Thymus (tissue), 11 donors: ENCODE measurements at regions not wholly inside any gene's neighbourhood (a gene's known extent, or its start where the extent isn't known, plus 50 kb on each side); places are given as distances from the start of the nearest gene placed in this dataset.

Experiments
- DNase-seq, 9 donors: peaks; one replicate each; pipeline ENCODE4 v3.0.0-alpha.2; 2013; ENCODE audit warnings: low spot score in 9 of 9, low read depth in 6 of 9, missing footprints in 1 of 9
- H3K27ac ChIP-seq, 2 donors: one replicate each; pipeline ENCODE4 v1.5.1; 2013; ENCODE audit warnings: control low read depth in 1 of 2, low read depth in 1 of 2, low read length in 1 of 2, mild to moderate bottlenecking in 1 of 2, moderate library complexity in 1 of 2
- H3K27me3 ChIP-seq, 2 donors: one replicate each; pipeline ENCODE4 v1.5.1; 2013; ENCODE audit warnings: low read length in 1 of 2; ENCODE audit not compliant: control insufficient read depth in 2 of 2, insufficient read depth in 1 of 2
- H3K36me3 ChIP-seq, 2 donors: one replicate each; pipeline ENCODE4 v1.5.1; 2013; ENCODE audit warnings: low read length in 1 of 2, mild to moderate bottlenecking in 1 of 2, moderate library complexity in 1 of 2; ENCODE audit not compliant: control insufficient read depth in 2 of 2, insufficient read depth in 2 of 2
- H3K4me1 ChIP-seq, 2 donors: one replicate each; pipeline ENCODE4 v1.5.1; 2013; ENCODE audit warnings: low read length in 2 of 2; ENCODE audit not compliant: control insufficient read depth in 2 of 2, insufficient read depth in 2 of 2
- H3K4me3 ChIP-seq, 2 donors: one replicate each; pipeline ENCODE4 v1.5.1; 2013; ENCODE audit warnings: low read length in 2 of 2, control low read depth in 1 of 2, mild to moderate bottlenecking in 1 of 2
- H3K9me3 ChIP-seq, 2 donors: one replicate each; pipeline ENCODE4 v1.5.1; 2013; ENCODE audit warnings: low read length in 1 of 2, mild to moderate bottlenecking in 1 of 2; ENCODE audit not compliant: control insufficient read depth in 2 of 2, insufficient read depth in 1 of 2
- WGBS: extraction: QIAGEN DNeasy Blood & Tissue Kit; methylation state at CpG from one replicate; pipeline ENCODE4 v1.1.7; 2013; 5-methylcytosine and 5-hydroxymethylcytosine counted together
- donor health status: healthy.

GRCh38 chr3:147189016-147189415 lies 217.3 kb downstream of the ZIC4 start:
- Histone ChIP-seq H3K4me3 (no peak overlapping the region), H3K27ac (no peak overlapping the region), H3K4me1 (no peaks in the 10 kb centered on the region), H3K9me3 (no peaks in the 10 kb centered on the region), H3K36me3 (no peaks in the 10 kb centered on the region), H3K27me3 (no peaks in the 10 kb centered on the region)
- 62% methylated on average over 3 of the region's 3 CpGs for WGBS
- no peak for DNase-seq

GRCh38 chr3:147187687-147188086 lies 218.7 kb downstream of the ZIC4 start:
- no peak overlapping the region for H3K4me3 ChIP-seq
- no peaks in the 10 kb centered on the region for H3K4me1 ChIP-seq
- no peaks in the 10 kb centered on the region for H3K9me3 ChIP-seq
- no peak for DNase-seq
- no peaks in the 10 kb centered on the region for H3K36me3 ChIP-seq
- 85% methylated on average over 3 of the region's 3 CpGs for WGBS
- H3K27ac ChIP-seq = no peak overlapping the region
- H3K27me3 ChIP-seq = no peaks in the 10 kb centered on the region

GRCh38 chr3:147185781-147186180 lies 220.6 kb downstream of the ZIC4 start:
- H3K36me3 ChIP-seq = no peaks in the 10 kb centered on the region
- no peak overlapping the region for H3K27ac ChIP-seq
- H3K9me3 ChIP-seq = no peaks in the 10 kb centered on the region
- H3K4me3 ChIP-seq = no peak overlapping the region
- H3K4me1 ChIP-seq = no peaks in the 10 kb centered on the region
- no peak for DNase-seq
- H3K27me3 ChIP-seq = no peaks in the 10 kb centered on the region

GRCh38 chr3:147184794-147185193 lies 221.5 kb downstream of the ZIC4 start:
- H3K27ac ChIP-seq = no peak overlapping the region
- no peak overlapping the region for H3K4me3 ChIP-seq
- H3K4me1 ChIP-seq = no peaks in the 10 kb centered on the region
- DNase-seq = no peak
- WGBS = 95% methylated on average over 2 of the region's 2 CpGs
- H3K27me3 ChIP-seq = no peaks in the 10 kb centered on the region
- H3K9me3 ChIP-seq = no peaks in the 10 kb centered on the region
- no peaks in the 10 kb centered on the region for H3K36me3 ChIP-seq

GRCh38 chr3:147173257-147173656 lies 233.1 kb downstream of the ZIC4 start:
- no peaks in the 10 kb centered on the region for H3K4me1 ChIP-seq
- H3K36me3 ChIP-seq = no peaks in the 10 kb centered on the region
- no peaks in the 10 kb centered on the region for H3K27me3 ChIP-seq
- WGBS = 86% methylated on average over 4 of the region's 4 CpGs
- DNase-seq = no peak
- H3K9me3 ChIP-seq = no peaks in the 10 kb centered on the region
- H3K4me3 ChIP-seq = no peak overlapping the region
- H3K27ac ChIP-seq = no peak overlapping the region

DNA sequence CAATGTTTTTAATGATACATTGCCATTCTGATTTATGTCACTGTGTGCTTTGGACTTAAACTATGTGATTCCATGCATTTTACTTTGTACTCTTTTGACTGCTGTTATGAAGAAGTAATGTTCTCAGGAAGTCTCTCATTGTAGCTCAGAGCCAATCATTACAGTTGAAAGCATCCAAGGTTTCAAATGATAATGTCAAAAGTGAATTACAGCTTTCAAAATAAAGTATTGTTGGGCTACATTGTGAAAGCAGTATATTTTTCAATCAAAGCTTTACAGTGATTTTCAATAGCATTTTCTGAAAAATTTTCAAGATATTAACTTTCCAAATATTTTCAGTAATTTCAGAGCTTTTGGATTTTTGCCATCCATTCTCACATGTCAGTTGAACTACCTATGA lies 243.6 kb downstream of the ZIC4 start:
- H3K36me3 ChIP-seq = no peaks in the 10 kb centered on the region
- no peaks in the 10 kb centered on the region for H3K4me1 ChIP-seq
- no peak overlapping the region for H3K4me3 ChIP-seq
- DNase-seq = no peak
- H3K27me3 ChIP-seq = no peaks in the 10 kb centered on the region
- H3K27ac ChIP-seq = no peak overlapping the region
- H3K9me3 ChIP-seq = no peaks in the 10 kb centered on the region

DNA sequence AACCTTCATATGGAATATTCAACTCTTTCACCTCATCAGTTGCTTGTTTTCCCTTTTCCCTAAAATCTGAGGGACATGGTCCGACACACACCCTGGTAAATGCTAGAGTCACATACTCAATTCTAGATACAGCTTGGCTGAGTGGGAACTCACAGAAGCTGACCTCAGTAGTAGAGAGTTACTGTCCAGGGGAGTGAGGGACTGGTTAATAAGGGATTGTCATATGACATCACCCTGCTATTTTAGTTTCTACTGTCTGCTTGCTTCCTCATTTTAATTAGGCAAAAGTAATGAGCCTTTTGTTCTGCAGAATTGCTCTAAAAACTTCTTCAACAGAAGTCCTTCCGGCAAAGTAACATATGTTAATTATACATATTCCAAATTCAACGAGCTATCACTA lies 244.5 kb downstream of the ZIC4 start:
- H3K9me3 ChIP-seq = no peaks in the 10 kb centered on the region
- no peaks in the 10 kb centered on the region for H3K4me1 ChIP-seq
- H3K27ac ChIP-seq = no peak overlapping the region
- no peaks in the 10 kb centered on the region for H3K36me3 ChIP-seq
- no peak for DNase-seq
- no peaks in the 10 kb centered on the region for H3K27me3 ChIP-seq
- H3K4me3 ChIP-seq = no peak overlapping the region
- WGBS = 59% methylated on average over 3 of the region's 3 CpGs

GRCh38 chr3:147160984-147161383 lies 245.4 kb downstream of the ZIC4 start:
- Histone ChIP-seq H3K9me3 (no peaks in the 10 kb centered on the region), H3K36me3 (no peaks in the 10 kb centered on the region), H3K27me3 (no peaks in the 10 kb centered on the region), H3K4me1 (no peaks in the 10 kb centered on the region), H3K27ac (no peak overlapping the region), H3K4me3 (no peak overlapping the region)
- no peak for DNase-seq

DNA sequence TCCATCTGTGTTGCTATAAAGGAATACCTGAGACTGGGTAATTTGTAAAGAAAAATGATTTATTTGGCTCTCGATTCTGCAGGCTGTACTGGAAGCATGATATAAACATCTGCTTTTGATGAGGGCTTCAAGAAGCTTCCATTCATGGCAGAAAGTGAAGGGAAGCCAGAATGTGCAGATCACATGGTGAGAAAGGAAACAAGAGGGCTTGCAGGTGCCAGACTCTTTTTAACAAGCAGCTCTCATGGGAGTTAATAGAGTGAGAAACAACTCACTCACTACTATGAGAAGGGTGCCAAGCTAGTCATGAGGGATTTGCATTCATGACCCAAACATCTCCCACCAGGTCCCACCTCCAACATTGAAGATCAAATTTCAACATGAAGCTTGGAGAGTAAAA lies 247.2 kb downstream of the ZIC4 start:
- H3K27me3 ChIP-seq = no peaks in the 10 kb centered on the region
- H3K9me3 ChIP-seq = peaks cover 0 to 6% of the 10 kb centered on the region in 2 donors
- DNase-seq = no peak
- H3K36me3 ChIP-seq = no peaks in the 10 kb centered on the region
- WGBS = 78% methylated on average over 1 of the region's 1 CpG
- no peak overlapping the region for H3K27ac ChIP-seq
- no peak overlapping the region for H3K4me3 ChIP-seq
- H3K4me1 ChIP-seq = no peaks in the 10 kb centered on the region

DNA sequence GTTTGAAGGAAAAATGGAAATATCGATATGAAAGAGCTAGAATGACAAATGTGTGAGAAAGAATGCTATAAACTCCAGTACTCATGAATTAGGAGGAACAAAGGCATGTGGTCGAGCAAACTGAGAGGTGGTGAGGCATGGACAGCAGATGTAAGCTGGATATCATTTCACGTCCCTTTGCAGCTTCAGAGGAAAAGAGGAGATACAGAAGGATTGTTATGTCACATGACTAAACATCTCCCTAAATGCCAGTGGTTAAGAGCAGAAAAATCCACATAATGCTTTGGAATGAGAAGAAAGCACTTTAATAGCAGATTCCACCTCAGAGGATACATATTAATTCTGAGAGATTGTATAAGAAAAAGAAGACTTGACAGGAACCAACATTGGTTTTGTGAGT lies 248.7 kb downstream of the ZIC4 start:
- Histone ChIP-seq H3K36me3 (no peaks in the 10 kb centered on the region), H3K27me3 (no peaks in the 10 kb centered on the region), H3K4me3 (no peak overlapping the region), H3K4me1 (no peaks in the 10 kb centered on the region), H3K9me3 (peaks cover 1 to 11% of the 10 kb centered on the region in 2 donors), H3K27ac (no peak overlapping the region)
- WGBS = 86% methylated on average over 3 of the region's 3 CpGs
- no peak for DNase-seq
